HEK293 (cell line): ENCODE measurements at regions not wholly inside any gene's neighbourhood (a gene's known extent, or its start where the extent isn't known, plus 50 kb on each side); places are given as distances from the start of the nearest gene placed in this dataset.

Experiments
- BCL11A ChIP-seq: fragments of 450-650 bp; formaldehyde crosslinking; IDR thresholded peaks from 2 replicates; pipeline ENCODE4 v1.5.1; 2016; ENCODE audit warnings: low read depth, missing biosample characterization, missing genetic modification characterization
- SCRT2 ChIP-seq: fragments of 450-650 bp; formaldehyde crosslinking; IDR thresholded peaks from 2 replicates; pipeline ENCODE4 v1.5.1; 2016; ENCODE audit warnings: missing biosample characterization, missing genetic modification characterization
- ZNF114 ChIP-seq: fragments of 450-650 bp; formaldehyde crosslinking; IDR thresholded peaks from 2 replicates; pipeline ENCODE4 v1.5.0; 2017; ENCODE audit warnings: missing biosample characterization, missing genetic modification characterization
- ZNF146 ChIP-seq: fragments of 450-650 bp; formaldehyde crosslinking; IDR thresholded peaks from 2 replicates; pipeline ENCODE4 v1.5.1; 2016; ENCODE audit warnings: missing biosample characterization, missing genetic modification characterization
- ZNF2 ChIP-seq: fragments of 450-650 bp; formaldehyde crosslinking; IDR thresholded peaks from 2 replicates; pipeline ENCODE4 v1.5.1; 2016; ENCODE audit warnings: missing biosample characterization, missing genetic modification characterization
- ZNF266 ChIP-seq: fragments of 450-650 bp; formaldehyde crosslinking; IDR thresholded peaks from 2 replicates; pipeline ENCODE4 v1.5.1; 2016; ENCODE audit warnings: missing biosample characterization, missing genetic modification characterization, low read depth
- ZNF530 ChIP-seq: fragments of 450-650 bp; formaldehyde crosslinking; IDR thresholded peaks from 2 replicates; pipeline ENCODE4 v1.5.1; 2016; ENCODE audit warnings: low read depth, missing biosample characterization, missing genetic modification characterization
- TF ChIP-seq, protein P1 (sequence below): fragments of 450-650 bp; formaldehyde crosslinking; IDR thresholded peaks from 2 replicates; pipeline ENCODE4 v1.5.1; 2016; ENCODE audit warnings: missing biosample characterization, missing genetic modification characterization
- TF ChIP-seq, protein P2 (sequence below): fragments of 450-650 bp; formaldehyde crosslinking; conservative IDR thresholded peaks from 2 replicates; pipeline ENCODE4 v1.5.1; 2016; ENCODE audit warnings: low read depth, missing biosample characterization, missing genetic modification characterization
- TF ChIP-seq, protein P3 (sequence below): fragments of 450-650 bp; formaldehyde crosslinking; IDR thresholded peaks from 2 replicates; pipeline ENCODE4 v1.5.1; 2016; ENCODE audit warnings: missing biosample characterization, missing genetic modification characterization, low read depth

DNA sequence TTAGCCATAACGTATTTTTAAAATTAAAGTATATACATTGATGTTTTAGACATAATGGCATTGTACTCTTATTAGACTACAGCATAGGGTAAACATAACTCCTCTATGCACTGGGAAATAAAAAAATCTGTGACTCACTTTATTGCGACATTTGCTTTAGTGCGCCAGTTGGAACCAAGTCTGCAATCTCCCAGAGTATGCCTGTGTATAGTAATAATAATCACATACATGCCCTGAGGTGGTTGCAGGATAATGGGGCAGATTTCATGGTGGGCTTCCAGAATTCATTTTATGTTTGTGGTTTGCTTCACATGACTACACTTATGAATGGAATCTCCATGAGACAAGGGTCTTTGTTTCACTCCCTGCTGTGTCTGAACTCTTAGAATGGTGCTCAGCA lies 66.9 kb upstream of the N4BP1 start:
- TF ChIP-seq SCRT2 (no peak), BCL11A (tag by site-specific recombination) (no peak), ZNF2 (tag by site-specific recombination) (no peak), ZNF114 (tag by site-specific recombination) (no peak), ZNF530 (no peak), ZNF266 (no peak), ZNF146 (tag by site-specific recombination) (no peak)
- TF ChIP-seq, protein P1, sequence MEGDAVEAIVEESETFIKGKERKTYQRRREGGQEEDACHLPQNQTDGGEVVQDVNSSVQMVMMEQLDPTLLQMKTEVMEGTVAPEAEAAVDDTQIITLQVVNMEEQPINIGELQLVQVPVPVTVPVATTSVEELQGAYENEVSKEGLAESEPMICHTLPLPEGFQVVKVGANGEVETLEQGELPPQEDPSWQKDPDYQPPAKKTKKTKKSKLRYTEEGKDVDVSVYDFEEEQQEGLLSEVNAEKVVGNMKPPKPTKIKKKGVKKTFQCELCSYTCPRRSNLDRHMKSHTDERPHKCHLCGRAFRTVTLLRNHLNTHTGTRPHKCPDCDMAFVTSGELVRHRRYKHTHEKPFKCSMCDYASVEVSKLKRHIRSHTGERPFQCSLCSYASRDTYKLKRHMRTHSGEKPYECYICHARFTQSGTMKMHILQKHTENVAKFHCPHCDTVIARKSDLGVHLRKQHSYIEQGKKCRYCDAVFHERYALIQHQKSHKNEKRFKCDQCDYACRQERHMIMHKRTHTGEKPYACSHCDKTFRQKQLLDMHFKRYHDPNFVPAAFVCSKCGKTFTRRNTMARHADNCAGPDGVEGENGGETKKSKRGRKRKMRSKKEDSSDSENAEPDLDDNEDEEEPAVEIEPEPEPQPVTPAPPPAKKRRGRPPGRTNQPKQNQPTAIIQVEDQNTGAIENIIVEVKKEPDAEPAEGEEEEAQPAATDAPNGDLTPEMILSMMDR = no peak
- TF ChIP-seq, protein P2, sequence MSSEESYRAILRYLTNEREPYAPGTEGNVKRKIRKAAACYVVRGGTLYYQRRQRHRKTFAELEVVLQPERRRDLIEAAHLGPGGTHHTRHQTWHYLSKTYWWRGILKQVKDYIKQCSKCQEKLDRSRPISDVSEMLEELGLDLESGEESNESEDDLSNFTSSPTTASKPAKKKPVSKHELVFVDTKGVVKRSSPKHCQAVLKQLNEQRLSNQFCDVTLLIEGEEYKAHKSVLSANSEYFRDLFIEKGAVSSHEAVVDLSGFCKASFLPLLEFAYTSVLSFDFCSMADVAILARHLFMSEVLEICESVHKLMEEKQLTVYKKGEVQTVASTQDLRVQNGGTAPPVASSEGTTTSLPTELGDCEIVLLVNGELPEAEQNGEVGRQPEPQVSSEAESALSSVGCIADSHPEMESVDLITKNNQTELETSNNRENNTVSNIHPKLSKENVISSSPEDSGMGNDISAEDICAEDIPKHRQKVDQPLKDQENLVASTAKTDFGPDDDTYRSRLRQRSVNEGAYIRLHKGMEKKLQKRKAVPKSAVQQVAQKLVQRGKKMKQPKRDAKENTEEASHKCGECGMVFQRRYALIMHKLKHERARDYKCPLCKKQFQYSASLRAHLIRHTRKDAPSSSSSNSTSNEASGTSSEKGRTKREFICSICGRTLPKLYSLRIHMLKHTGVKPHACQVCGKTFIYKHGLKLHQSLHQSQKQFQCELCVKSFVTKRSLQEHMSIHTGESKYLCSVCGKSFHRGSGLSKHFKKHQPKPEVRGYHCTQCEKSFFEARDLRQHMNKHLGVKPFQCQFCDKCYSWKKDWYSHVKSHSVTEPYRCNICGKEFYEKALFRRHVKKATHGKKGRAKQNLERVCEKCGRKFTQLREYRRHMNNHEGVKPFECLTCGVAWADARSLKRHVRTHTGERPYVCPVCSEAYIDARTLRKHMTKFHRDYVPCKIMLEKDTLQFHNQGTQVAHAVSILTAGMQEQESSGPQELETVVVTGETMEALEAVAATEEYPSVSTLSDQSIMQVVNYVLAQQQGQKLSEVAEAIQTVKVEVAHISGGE = no peak
- TF ChIP-seq, protein P3, sequence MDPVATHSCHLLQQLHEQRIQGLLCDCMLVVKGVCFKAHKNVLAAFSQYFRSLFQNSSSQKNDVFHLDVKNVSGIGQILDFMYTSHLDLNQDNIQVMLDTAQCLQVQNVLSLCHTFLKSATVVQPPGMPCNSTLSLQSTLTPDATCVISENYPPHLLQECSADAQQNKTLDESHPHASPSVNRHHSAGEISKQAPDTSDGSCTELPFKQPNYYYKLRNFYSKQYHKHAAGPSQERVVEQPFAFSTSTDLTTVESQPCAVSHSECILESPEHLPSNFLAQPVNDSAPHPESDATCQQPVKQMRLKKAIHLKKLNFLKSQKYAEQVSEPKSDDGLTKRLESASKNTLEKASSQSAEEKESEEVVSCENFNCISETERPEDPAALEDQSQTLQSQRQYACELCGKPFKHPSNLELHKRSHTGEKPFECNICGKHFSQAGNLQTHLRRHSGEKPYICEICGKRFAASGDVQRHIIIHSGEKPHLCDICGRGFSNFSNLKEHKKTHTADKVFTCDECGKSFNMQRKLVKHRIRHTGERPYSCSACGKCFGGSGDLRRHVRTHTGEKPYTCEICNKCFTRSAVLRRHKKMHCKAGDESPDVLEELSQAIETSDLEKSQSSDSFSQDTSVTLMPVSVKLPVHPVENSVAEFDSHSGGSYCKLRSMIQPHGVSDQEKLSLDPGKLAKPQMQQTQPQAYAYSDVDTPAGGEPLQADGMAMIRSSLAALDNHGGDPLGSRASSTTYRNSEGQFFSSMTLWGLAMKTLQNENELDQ (tag by site-specific recombination) = no peak
